ENCODE measurements at regions not wholly inside any gene's neighbourhood (a gene's known extent, or its start where the extent isn't known, plus 50 kb on each side); places are given as distances from the start of the nearest gene placed in this dataset.

GRCh38 chr14:100654025-100654813 lies 67.0 kb upstream of the BEGAIN start:
- DNase-seq (ENCODE audit: extremely low read depth, low read depth) = no peak

GRCh38 chr14:100654814-100655740 lies 67.9 kb upstream of the BEGAIN start:
- TF ChIP-seq CTCF (IDR thresholded peaks at IDR 0.05; ENCODE audit: low read depth, low read length) = peak; percentile 28
- DNase-seq (ENCODE audit: extremely low read depth, low read depth) = no peak

More at GRCh38 chr14:100654025-100654813, 67.0 kb upstream of the BEGAIN start:
- TF ChIP-seq CTCF (IDR thresholded peaks at IDR 0.05; ENCODE audit: low read depth, low read length) = no peak

GRCh38 chr14:100655741-100656085 lies 68.5 kb upstream of the BEGAIN start:
- TF ChIP-seq CTCF (IDR thresholded peaks at IDR 0.05; ENCODE audit: low read depth, low read length) = no peak
- no peak for DNase-seq (ENCODE audit: extremely low read depth, low read depth)

- TF ChIP-seq CTCF (IDR thresholded peaks at IDR 0.05; ENCODE audit: low read depth, low read length) = no peak
- DNase-seq (ENCODE audit: extremely low read depth, low read depth) = no peak
Measured at GRCh38 chr14:100656996-100657395, 69.7 kb upstream of the DLK1 start.

- no peak for DNase-seq (ENCODE audit: extremely low read depth, low read depth)
- no peak for TF ChIP-seq CTCF (IDR thresholded peaks at IDR 0.05; ENCODE audit: low read depth, low read length)
Measured at GRCh38 chr14:100657780-100658179, 68.9 kb upstream of the DLK1 start.

GRCh38 chr14:100658181-100658886 lies 68.4 kb upstream of the DLK1 start:
- TF ChIP-seq CTCF (IDR thresholded peaks at IDR 0.05; ENCODE audit: low read depth, low read length) = no peak
- no peak for DNase-seq (ENCODE audit: extremely low read depth, low read depth)

All from AG09319 (cell line).